HG03571 (cell line): ENCODE measurements at regions not wholly inside any gene's neighbourhood (a gene's known extent, or its start where the extent isn't known, plus 50 kb on each side); places are given as distances from the start of the nearest gene placed in this dataset.
"Not testable (repeated sequence)": the region's sequence is repeated elsewhere in the genome, so short reads cannot be mapped to it uniquely, and the experiment has no call there.

Experiments
- ATAC-seq: cut with Tn5 transposase; IDR thresholded peaks from one replicate; pipeline ENCODE4 v1.9.1; 2021; ENCODE audit not compliant: unreplicated experiment

- ATAC-seq = no peak
Observed at GRCh38 chr1:164092603-164093353, 466.2 kb upstream of the PBX1 start.

- ATAC-seq = no peak
Observed at GRCh38 chr1:164093543-164093942, 465.4 kb upstream of the PBX1 start.

- ATAC-seq = no peak
Observed at GRCh38 chr1:164101802-164102201, 457.2 kb upstream of the PBX1 start.

- no peak for ATAC-seq
Observed at GRCh38 chr1:164131949-164132348, 427.0 kb upstream of the PBX1 start.

GRCh38 chr1:164137273-164137925 is 421.6 kb upstream of the PBX1 start:
- ATAC-seq = no peak

GRCh38 chr1:164141797-164142196 is 417.2 kb upstream of the PBX1 start:
- ATAC-seq = no peak

- ATAC-seq = no peak
Observed at GRCh38 chr1:164154622-164155021, 404.4 kb upstream of the PBX1 start.

- ATAC-seq = no peak
Observed at GRCh38 chr1:164155347-164155746, 403.6 kb upstream of the PBX1 start.

- ATAC-seq = no peak
Observed at GRCh38 chr1:164163289-164163849, 395.6 kb upstream of the PBX1 start.

- no peak for ATAC-seq
Observed at GRCh38 chr1:164165466-164165865, 393.5 kb upstream of the PBX1 start.

- not testable (repeated sequence) for ATAC-seq
Observed at GRCh38 chr1:164166454-164166853, 392.5 kb upstream of the PBX1 start.

- ATAC-seq = no peak
Observed at GRCh38 chr1:164177118-164177517, 381.9 kb upstream of the PBX1 start.

GRCh38 chr1:164180824-164181223 is 378.2 kb upstream of the PBX1 start:
- no peak for ATAC-seq

- no peak for ATAC-seq
Observed at GRCh38 chr1:164183854-164184635, 374.9 kb upstream of the PBX1 start.

GRCh38 chr1:164186881-164187280 is 372.1 kb upstream of the PBX1 start:
- no peak for ATAC-seq

- ATAC-seq = no peak
Observed at GRCh38 chr1:164188497-164188896, 370.5 kb upstream of the PBX1 start.

- no peak for ATAC-seq
Observed at GRCh38 chr1:164191191-164191590, 367.8 kb upstream of the PBX1 start.

- no peak for ATAC-seq
Observed at GRCh38 chr1:164210211-164210739, 348.7 kb upstream of the PBX1 start.

- ATAC-seq = no peak
Observed at GRCh38 chr1:164223378-164223777, 335.6 kb upstream of the PBX1 start.

- ATAC-seq = no peak
Observed at GRCh38 chr1:164225011-164225410, 334.0 kb upstream of the PBX1 start.

GRCh38 chr1:164226977-164227376 is 332.0 kb upstream of the PBX1 start:
- no peak for ATAC-seq
